PC-9 (cell line): ENCODE measurements at regions not wholly inside any gene's neighbourhood (a gene's known extent, or its start where the extent isn't known, plus 50 kb on each side); places are given as distances from the start of the nearest gene placed in this dataset.

Experiments used
- BruUV-seq: library from RNA; stranded (reverse); fragments of 400-500 nt; replicated peaks from 2 replicates; lab custom pipeline; 2021; lab: Mats Ljungman, UMichigan
- CTCF ChIA-PET: fragments of 300-600 bp; sonication (Branson Sonifier 250); formaldehyde crosslinking; loops from one replicate; lab custom pipeline; 2022; ENCODE audit warnings: antibody characterized with exemption; lab: Charles Lee
- POLR2A ChIA-PET: fragments of 300-600 bp; sonication (Branson Sonifier 250); formaldehyde crosslinking; loops from one replicate; lab custom pipeline; 2022; ENCODE audit warnings: antibody characterized with exemption; ENCODE audit not compliant: unreplicated experiment; lab: Charles Lee
- DNase-seq, 2 experiments: peaks; one replicate each; pipeline versions ENCODE4 v3.0.0 to v3.0.0-alpha.2; 2015 to 2022; ENCODE audit warnings: mixed read lengths in 1 of 2
- H2AFZ ChIP-seq: fragments of 200-600 bp; sonication (generic); 2 replicates; pipeline ENCODE4 v1.8.1; 2017; ENCODE audit warnings: antibody characterized with exemption
- H3F3A ChIP-seq: fragments of 200-600 bp; sonication (generic); 2 replicates; pipeline ENCODE4 v1.8.1; 2017; ENCODE audit warnings: antibody characterized with exemption, mild to moderate bottlenecking, low read depth; ENCODE audit not compliant: insufficient read depth
- H3K27ac ChIP-seq: fragments of 200-600 bp; sonication (generic); 2 replicates; pipeline ENCODE4 v1.6.1; 2016; ENCODE audit warnings: mixed run types
- H3K27me3 ChIP-seq: fragments of 200-600 bp; sonication (generic); 2 replicates; pipeline ENCODE4 v1.6.1; 2016; ENCODE audit warnings: low read depth, mixed run types; ENCODE audit not compliant: insufficient read depth
- H3K36me3 ChIP-seq: fragments of 200-600 bp; sonication (generic); 2 replicates; pipeline ENCODE4 v1.6.1; 2016; ENCODE audit warnings: low read depth, mixed run types
- H3K4me1 ChIP-seq: fragments of 200-600 bp; sonication (generic); replicated peaks from 2 replicates; pipeline ENCODE4 v1.6.1; 2016; ENCODE audit warnings: mixed run types; ENCODE audit not compliant: insufficient read depth
- H3K4me2 ChIP-seq: fragments of 200-600 bp; sonication (generic); 2 replicates; pipeline ENCODE4 v1.6.1; 2017; ENCODE audit warnings: mixed run types
- H3K4me3 ChIP-seq: fragments of 200-600 bp; sonication (generic); 2 replicates; pipeline ENCODE4 v1.6.1; 2016; ENCODE audit warnings: mixed run types
- H3K79me2 ChIP-seq: fragments of 200-600 bp; sonication (generic); 2 replicates; pipeline ENCODE4 v1.6.1; 2017; ENCODE audit warnings: low read depth, mixed run types
- H3K9me2 ChIP-seq: fragments of 200-600 bp; sonication (generic); 2 replicates; pipeline ENCODE4 v1.8.1; 2017; ENCODE audit warnings: mild to moderate bottlenecking; ENCODE audit not compliant: insufficient read depth
- H3K9me3 ChIP-seq: fragments of 200-600 bp; sonication (generic); 2 replicates; pipeline ENCODE4 v1.8.1; 2016; ENCODE audit warnings: low read depth; ENCODE audit not compliant: insufficient read depth
- H4K20me1 ChIP-seq: fragments of 200-600 bp; sonication (generic); 2 replicates; pipeline ENCODE4 v1.8.1; 2017; ENCODE audit not compliant: insufficient read depth
- CTCF ChIP-seq: fragments of 200-600 bp; sonication (generic); conservative IDR thresholded peaks from 2 replicates; pipeline ENCODE4 v1.6.1; 2017; ENCODE audit warnings: mixed run types, antibody characterized with exemption, mild to moderate bottlenecking, moderate library complexity
- EZH2 ChIP-seq: fragments of 200-600 bp; sonication (generic); IDR thresholded peaks from 2 replicates; pipeline ENCODE4 v1.8.0; 2017; ENCODE audit warnings: antibody characterized with exemption, low read depth
- intact Hi-C: fragments of 100-400 bp; cut with micrococcal nuclease; formaldehyde crosslinking; loops from one replicate; pipeline ENCODE4 v1.10.0; 2022; ENCODE audit not compliant: unreplicated experiment

GRCh38 chr18:70754486-70754885 is 465.6 kb downstream of the SOCS6 start:
- H3F3A ChIP-seq: no peaks in the 10 kb centered on the region
- DNase-seq: no peak
- H3K9me3 ChIP-seq: no peaks in the 10 kb centered on the region
- H3K9me2 ChIP-seq: no peaks in the 10 kb centered on the region
- no peak overlapping the region for H3K27ac ChIP-seq
- H3K79me2 ChIP-seq: no peaks in the 10 kb centered on the region
- no peak overlapping the region for H3K4me3 ChIP-seq
- CTCF ChIA-PET: no interaction called here
- BruUV-seq: no TSS peak
- H3K4me1 ChIP-seq: no peaks in the 10 kb centered on the region
- H3K4me2 ChIP-seq: no peak overlapping the region
- POLR2A ChIA-PET: no interaction called here
- H4K20me1 ChIP-seq: no peaks in the 10 kb centered on the region
- no peak for TF ChIP-seq CTCF
- TF ChIP-seq EZH2: no peak
- peaks cover 16% of the 10 kb centered on the region for H3K27me3 ChIP-seq
- H2AFZ ChIP-seq: no peak overlapping the region
- intact Hi-C loops: no loop called here
- no peaks in the 10 kb centered on the region for H3K36me3 ChIP-seq

- DNase-seq: no peak
- Histone ChIP-seq H3K4me1 (no peaks in the 10 kb centered on the region), H3K79me2 (no peaks in the 10 kb centered on the region), H3K27ac (no peak overlapping the region), H3K27me3 (no peaks in the 10 kb centered on the region), H3K9me2 (no peaks in the 10 kb centered on the region), H3K4me3 (no peak overlapping the region), H3K4me2 (no peak overlapping the region), H4K20me1 (no peaks in the 10 kb centered on the region), H3F3A (no peaks in the 10 kb centered on the region), H3K9me3 (no peaks in the 10 kb centered on the region), H2AFZ (no peak overlapping the region), H3K36me3 (no peaks in the 10 kb centered on the region)
- intact Hi-C loops: no loop called here
- CTCF ChIA-PET: no interaction called here
- BruUV-seq: no TSS peak
- no peak for TF ChIP-seq CTCF
- no peak for TF ChIP-seq EZH2
- POLR2A ChIA-PET: no interaction called here
These were observed 444.1 kb downstream of the SOCS6 start for GRCh38 chr18:70732916-70733315.

GRCh38 chr18:70732188-70732587 is 443.3 kb downstream of the SOCS6 start:
- Histone ChIP-seq H4K20me1 (no peaks in the 10 kb centered on the region), H3F3A (no peaks in the 10 kb centered on the region), H3K27ac (no peak overlapping the region), H3K4me1 (no peaks in the 10 kb centered on the region), H3K9me3 (no peaks in the 10 kb centered on the region), H3K4me3 (no peak overlapping the region), H3K9me2 (no peaks in the 10 kb centered on the region), H3K36me3 (no peaks in the 10 kb centered on the region), H3K79me2 (no peaks in the 10 kb centered on the region), H3K4me2 (no peak overlapping the region), H2AFZ (no peak overlapping the region), H3K27me3 (no peaks in the 10 kb centered on the region)
- CTCF ChIA-PET: no interaction called here
- no peak for TF ChIP-seq CTCF
- TF ChIP-seq EZH2: no peak
- no peak for DNase-seq
- POLR2A ChIA-PET: no interaction called here
- BruUV-seq: no TSS peak
- intact Hi-C loops: no loop called here
